ENCODE measurements at regions not wholly inside any gene's neighbourhood (a gene's known extent, or its start where the extent isn't known, plus 50 kb on each side); places are given as distances from the start of the nearest gene placed in this dataset.

- no peak for DNase-seq (ENCODE audit: extremely low spot score in 2 of 2)
- H3K9me3 ChIP-seq: no peaks in the 10 kb centered on the region
- H3K27me3 ChIP-seq: no peaks in the 10 kb centered on the region
- H3K27ac ChIP-seq: no peak overlapping the region
- no peak for TF ChIP-seq POLR2AphosphoS5 (IDR thresholded peaks at IDR 0.05; ENCODE audit: insufficient read depth in 1 of 2, low read depth in 1 of 2)
- no peak for TF ChIP-seq CTCF (IDR thresholded peaks at IDR 0.05)
- TF ChIP-seq POLR2A (IDR thresholded peaks at IDR 0.05): no peak
- intact Hi-C loops (cut with DNase I): loop anchor here (2.0 kb wide), 1 partner anchor 47 kb away; no protein-coding TSS in a partner anchor
- no peak overlapping the region for H3K4me3 ChIP-seq
- H3K4me1 ChIP-seq: no peaks in the 10 kb centered on the region
- H3K36me3 ChIP-seq: no peaks in the 10 kb centered on the region
These were observed 143.7 kb downstream of the PMP22 start for GRCh38 chr17:15121426-15121825.

GRCh38 chr17:15119968-15120367 is 145.2 kb downstream of the PMP22 start:
- Histone ChIP-seq H3K27ac (no peak overlapping the region), H3K4me1 (no peaks in the 10 kb centered on the region), H3K9me3 (no peaks in the 10 kb centered on the region), H3K36me3 (no peaks in the 10 kb centered on the region), H3K4me3 (no peak overlapping the region), H3K27me3 (no peaks in the 10 kb centered on the region)
- TF ChIP-seq POLR2AphosphoS5 (IDR thresholded peaks at IDR 0.05; ENCODE audit: insufficient read depth in 1 of 2, low read depth in 1 of 2) (no peak), POLR2A (IDR thresholded peaks at IDR 0.05) (no peak), CTCF (IDR thresholded peaks at IDR 0.05) (no peak)
- intact Hi-C loops (cut with DNase I): loop anchor here (2.0 kb wide), 1 partner anchor 49 kb away; no protein-coding TSS in a partner anchor
- DNase-seq (ENCODE audit: extremely low spot score in 2 of 2): no peak

GRCh38 chr17:15117239-15117638 is 147.9 kb downstream of the PMP22 start:
- DNase-seq (ENCODE audit: extremely low spot score in 2 of 2): no peak
- no peak for TF ChIP-seq POLR2AphosphoS5 (IDR thresholded peaks at IDR 0.05; ENCODE audit: insufficient read depth in 1 of 2, low read depth in 1 of 2)
- no peak for TF ChIP-seq CTCF (IDR thresholded peaks at IDR 0.05)
- TF ChIP-seq POLR2A (IDR thresholded peaks at IDR 0.05): no peak
- intact Hi-C loops (cut with DNase I): no loop called here
- Histone ChIP-seq H3K27ac (no peak overlapping the region), H3K4me1 (no peaks in the 10 kb centered on the region), H3K9me3 (no peaks in the 10 kb centered on the region), H3K36me3 (no peaks in the 10 kb centered on the region), H3K27me3 (no peaks in the 10 kb centered on the region), H3K4me3 (no peak overlapping the region)

- TF ChIP-seq POLR2AphosphoS5 (IDR thresholded peaks at IDR 0.05; ENCODE audit: insufficient read depth in 1 of 2, low read depth in 1 of 2) (no peak), POLR2A (IDR thresholded peaks at IDR 0.05) (no peak), CTCF (IDR thresholded peaks at IDR 0.05) (no peak)
- Histone ChIP-seq H3K9me3 (no peaks in the 10 kb centered on the region), H3K27me3 (no peaks in the 10 kb centered on the region), H3K4me3 (no peak overlapping the region), H3K36me3 (no peaks in the 10 kb centered on the region), H3K27ac (no peak overlapping the region), H3K4me1 (no peaks in the 10 kb centered on the region)
- DNase-seq (ENCODE audit: extremely low spot score in 2 of 2): peak in 1 of 2 donors; percentile 43
- intact Hi-C loops (cut with DNase I): no loop called here
These were observed 152.1 kb downstream of the PMP22 start for GRCh38 chr17:15112846-15113617.

GRCh38 chr17:15109608-15110007 is 155.5 kb downstream of the PMP22 start:
- Histone ChIP-seq H3K27me3 (no peaks in the 10 kb centered on the region), H3K36me3 (no peaks in the 10 kb centered on the region), H3K4me3 (no peak overlapping the region), H3K9me3 (no peaks in the 10 kb centered on the region), H3K27ac (no peak overlapping the region), H3K4me1 (no peaks in the 10 kb centered on the region)
- peak in 1 of 2 donors; percentile 31 for DNase-seq (ENCODE audit: extremely low spot score in 2 of 2)
- intact Hi-C loops (cut with DNase I): no loop called here
- TF ChIP-seq CTCF (IDR thresholded peaks at IDR 0.05): no peak
- no peak for TF ChIP-seq POLR2AphosphoS5 (IDR thresholded peaks at IDR 0.05; ENCODE audit: insufficient read depth in 1 of 2, low read depth in 1 of 2)
- TF ChIP-seq POLR2A (IDR thresholded peaks at IDR 0.05): no peak
